HG03159 (cell line): ENCODE measurements at regions not wholly inside any gene's neighbourhood (a gene's known extent, or its start where the extent isn't known, plus 50 kb on each side); places are given as distances from the start of the nearest gene placed in this dataset.

Experiments
- ATAC-seq: cut with Tn5 transposase; IDR thresholded peaks from one replicate; pipeline ENCODE4 v1.9.1; 2021; ENCODE audit warnings: mild to moderate bottlenecking, moderate library complexity; ENCODE audit not compliant: unreplicated experiment

DNA sequence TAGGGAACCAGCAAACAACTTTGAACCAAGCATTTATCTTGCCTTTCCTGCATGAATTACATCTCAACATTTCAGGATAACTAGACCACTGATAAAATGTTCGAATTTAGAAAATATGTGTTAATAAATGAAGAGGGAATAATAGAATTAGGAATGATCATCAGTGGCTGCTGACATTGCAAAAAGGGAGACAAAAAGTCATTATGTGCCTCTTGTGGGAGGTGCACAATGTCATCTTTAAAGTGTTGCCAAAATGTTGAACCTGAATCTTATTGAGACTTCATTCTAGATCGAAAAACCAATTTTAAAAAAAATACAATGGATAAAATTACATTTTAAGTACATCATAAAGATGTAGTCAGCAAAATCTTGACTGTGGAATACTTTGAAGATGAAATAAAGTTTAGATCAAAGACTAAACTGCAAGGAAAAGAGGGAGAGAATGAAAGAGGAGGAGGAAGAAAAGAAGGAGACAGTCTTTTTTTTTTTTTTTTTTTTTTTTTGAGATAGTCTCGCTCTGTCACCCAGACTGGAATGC, 299.3 kb downstream of the FBXW7 start:
- no peak for ATAC-seq

DNA sequence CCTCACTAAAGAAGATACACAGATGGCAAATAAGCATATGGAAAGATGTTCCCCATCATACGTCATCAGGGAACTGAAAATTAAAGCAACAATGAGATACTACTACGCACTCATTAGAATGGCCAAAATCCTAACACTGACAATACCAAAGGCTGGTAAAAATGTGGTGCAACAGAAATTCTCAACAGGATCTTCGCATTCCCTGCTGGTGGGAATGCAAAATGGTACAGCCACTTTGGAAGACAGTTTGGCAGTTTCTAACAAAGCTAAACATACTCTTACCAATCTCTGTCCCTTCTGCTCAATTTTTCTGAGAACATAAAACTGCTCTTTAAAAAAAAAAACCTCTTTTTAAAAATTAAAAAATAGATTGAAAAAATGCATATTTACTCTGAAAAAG, 300.2 kb downstream of the FBXW7 start:
- no peak for ATAC-seq

DNA sequence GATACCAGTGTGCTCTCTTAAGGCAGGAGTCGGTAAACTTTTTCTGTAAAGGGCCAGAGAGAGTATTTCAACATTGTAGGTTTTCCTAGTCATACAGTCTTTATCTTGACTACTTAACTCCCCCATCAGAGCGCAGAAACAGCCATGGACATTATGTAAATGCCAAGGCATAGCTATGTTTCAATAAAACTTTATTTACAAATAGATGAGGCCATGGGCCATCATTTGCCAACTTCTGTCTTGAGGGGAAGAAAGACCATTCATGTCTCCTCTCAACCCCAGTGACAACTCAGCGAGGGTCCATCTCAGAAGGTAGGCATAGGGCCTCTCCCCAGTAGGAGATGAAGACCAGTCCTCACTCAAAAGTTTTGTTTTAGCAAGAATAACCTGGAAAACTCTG, 301.3 kb downstream of the FBXW7 start:
- ATAC-seq, result no peak

DNA sequence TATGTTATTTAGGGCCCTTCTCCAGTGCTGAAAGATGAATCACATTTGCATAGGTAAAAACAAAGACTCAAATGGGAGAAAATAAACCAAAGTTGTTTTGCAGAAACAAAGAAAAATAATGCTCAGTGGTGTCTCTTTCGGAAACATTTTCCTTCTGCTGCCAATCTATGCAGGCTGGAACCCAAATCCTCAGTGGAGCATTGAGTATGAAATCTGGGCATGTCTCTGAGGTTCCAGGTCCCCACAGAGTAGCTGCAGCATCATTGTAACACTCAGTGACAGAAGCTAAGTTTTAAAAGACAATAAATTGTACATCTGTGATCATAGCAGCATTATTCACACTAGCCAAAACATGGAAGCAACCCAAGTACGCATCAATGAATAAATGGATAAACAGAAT, 303.6 kb downstream of the FBXW7 start:
- ATAC-seq, result no peak

DNA sequence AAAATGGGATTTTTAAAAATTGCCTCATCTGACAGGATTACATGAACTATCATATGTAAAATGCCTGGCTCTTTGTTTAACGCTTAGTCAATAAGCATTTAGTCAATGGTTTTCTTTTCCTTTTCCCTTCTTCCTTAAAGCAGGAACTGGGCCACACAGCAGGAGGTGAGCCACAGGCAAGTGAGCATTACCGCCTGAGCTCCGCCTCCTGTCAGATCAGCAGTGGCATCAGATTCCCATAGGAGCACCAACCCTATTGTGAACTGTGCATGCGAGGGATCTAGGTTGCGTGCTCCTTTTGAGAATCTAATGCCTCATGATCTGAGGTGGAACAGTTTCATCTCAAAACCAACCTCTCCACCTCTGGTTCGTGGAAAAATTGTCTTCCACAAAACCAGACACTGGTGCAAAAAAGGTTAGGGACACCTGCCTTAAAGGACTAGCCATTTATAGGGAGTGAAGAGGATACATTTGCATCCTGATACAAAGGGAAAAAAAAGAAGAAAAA, 306.1 kb downstream of the FBXW7 start:
- no peak for ATAC-seq

DNA sequence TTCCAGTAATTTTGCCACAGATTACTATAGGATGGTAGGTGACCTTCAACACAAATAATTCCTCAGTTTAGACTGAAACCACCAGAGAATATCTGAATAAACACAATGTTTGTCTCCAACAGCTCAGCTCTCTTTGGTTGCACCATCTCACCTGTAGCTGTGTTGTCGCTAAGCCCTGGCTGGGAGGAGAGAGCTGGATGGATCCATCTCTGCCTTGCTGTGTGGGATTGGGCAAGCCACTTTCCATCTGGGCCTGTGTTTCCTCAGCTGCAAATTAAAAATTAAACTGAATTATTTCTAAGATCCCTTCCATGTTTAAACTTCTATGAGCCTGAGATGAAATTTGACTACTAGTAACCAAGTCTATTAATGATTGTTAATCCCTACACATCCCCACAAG, 310.2 kb downstream of the FBXW7 start:
- no peak for ATAC-seq

DNA sequence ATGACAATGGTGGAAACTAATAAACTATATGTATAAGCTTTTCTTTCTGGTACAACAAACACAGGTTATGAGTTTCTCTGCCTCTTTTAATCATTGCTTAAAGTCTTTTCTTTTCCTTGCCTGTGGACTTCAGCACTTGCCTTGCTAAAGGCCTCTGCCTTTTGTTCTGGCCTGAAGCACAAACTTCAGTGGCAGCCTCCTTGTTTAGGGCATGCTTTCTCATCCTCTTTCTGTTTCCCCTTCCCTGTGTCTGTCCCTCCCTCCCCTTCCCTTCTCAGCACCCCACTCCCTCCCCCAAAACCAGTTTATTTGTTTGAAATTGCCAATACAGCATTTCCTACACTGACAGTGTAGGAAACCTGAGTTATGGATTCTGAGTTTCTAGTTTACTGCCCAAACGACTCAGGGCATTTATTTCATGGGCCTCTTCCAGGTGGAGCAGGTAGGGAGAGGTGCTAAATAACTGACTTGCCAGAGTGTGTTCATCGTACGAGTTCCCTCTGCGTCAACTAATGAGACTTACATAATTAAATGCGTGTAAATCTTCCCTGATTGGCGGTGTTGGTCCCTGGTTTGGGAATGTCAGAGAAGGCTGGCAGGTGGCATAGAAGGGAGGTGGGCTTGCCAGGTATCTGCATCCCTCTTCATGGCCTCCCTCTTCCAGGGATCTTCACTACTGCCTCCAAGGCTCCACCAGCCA, 311.0 kb downstream of the FBXW7 start:
- no peak for ATAC-seq

DNA sequence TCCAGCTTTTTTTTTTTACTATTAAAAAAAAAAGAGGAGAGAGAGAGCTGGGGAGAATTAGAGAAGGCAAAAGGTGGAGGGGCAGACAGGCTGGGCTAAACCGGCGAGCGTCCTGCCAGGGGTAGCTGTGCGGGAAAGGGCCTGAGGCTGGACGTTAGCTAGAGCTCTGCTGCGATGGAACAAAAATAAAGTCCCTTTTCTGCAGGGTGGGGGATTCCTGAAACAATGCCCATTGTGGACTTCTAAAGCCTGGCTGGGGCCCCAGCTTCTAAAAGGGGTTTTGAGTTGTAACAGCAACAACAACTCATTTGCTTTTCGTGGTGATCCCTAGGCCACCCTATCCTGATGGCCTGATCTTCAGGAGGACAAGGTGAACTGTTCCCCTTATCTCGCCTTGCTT, 311.7 kb downstream of the FBXW7 start:
- no peak for ATAC-seq

DNA sequence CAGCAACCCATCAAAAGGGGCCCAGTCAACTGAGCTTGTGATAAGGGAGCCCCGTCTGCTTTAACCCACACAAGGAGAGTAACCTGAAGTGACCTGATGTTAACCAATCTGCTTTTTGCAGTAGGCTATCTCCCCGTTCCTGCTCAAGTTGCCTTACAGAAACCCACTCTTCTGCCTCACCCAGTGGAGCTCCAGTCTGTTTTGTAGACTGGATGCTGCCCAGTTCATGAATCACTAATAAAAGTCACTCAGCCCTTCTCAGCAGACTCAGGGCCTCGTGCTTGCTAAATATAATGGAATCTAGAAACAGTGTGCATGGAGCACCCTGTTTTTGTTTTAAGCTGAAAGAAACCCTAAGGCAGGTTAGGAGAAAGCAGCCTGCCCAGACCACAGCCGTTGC, 312.3 kb downstream of the FBXW7 start:
- no peak for ATAC-seq

DNA sequence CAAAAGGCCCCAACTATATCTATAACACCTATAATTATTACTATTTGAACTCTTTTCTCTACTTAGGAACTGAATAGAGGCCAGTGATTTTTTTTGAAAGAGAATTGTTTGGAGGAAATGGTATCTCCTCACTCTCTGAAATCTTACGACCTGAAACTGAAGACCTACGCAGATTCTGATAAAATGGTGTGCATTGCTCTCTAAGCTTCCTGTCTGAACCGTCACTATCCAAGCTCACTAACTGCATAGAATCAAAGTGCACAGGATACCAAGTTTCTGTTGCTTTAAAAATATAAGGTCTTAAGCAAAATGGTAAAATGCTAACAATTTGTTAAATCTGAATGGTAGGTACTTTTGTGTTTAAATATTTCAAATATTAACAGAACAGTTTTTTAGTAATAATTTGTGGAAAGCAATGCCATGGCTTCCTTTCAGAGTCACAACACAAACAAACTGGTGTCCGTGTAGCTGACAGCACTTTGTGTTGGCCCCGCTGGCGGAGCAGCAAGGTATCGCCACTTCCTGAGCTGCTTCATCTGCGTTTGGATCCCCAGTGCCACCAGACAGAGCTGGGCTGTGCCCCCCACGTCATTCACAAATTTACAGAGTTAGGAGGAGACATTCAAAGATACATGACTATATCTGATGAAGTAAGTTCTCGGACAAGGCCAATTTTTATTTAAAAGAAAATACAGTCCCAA, 313.9 kb downstream of the FBXW7 start:
- ATAC-seq, result no peak

DNA sequence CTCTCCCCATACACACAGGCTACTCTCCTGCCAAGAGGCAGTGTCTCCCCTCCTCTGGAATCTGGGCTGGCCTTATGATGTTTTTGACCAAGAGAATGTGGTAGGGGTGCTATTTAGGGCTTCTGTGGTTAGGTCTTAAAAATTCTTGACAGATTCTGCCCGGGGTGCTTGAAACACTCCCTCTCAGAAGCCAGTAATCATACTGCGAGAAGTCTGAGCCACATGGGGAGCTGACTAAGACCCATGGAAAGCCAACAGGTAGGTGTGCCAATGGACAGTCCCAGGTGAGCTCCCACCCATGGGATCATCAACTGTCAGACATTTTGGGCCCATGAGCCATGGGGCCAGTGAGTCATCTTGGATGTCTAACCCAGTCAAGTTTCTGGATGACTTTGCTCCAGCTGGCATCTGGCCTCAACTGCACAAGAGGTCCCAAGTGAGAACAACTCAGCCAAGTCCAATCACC, 315.7 kb downstream of the FBXW7 start:
- no peak for ATAC-seq

DNA sequence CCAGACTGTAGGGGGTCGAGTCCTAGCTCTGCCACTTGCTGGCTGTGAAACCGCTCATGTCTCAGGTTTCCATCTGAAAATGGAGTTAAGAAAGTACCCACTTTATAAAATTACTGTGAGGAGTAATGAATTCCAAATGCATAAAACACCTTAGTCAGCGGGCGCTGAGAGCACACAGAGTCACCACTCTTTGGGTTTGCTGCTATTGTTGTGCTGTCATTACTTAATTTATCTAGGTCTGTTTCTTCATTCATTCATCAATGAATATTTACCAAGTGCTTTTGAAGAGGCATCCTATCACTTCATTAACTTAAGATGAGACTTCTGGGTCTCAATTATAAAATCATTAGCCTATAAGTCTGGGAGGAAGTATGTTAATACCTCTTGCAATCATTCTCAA, 317.3 kb downstream of the FBXW7 start:
- ATAC-seq, result no peak

DNA sequence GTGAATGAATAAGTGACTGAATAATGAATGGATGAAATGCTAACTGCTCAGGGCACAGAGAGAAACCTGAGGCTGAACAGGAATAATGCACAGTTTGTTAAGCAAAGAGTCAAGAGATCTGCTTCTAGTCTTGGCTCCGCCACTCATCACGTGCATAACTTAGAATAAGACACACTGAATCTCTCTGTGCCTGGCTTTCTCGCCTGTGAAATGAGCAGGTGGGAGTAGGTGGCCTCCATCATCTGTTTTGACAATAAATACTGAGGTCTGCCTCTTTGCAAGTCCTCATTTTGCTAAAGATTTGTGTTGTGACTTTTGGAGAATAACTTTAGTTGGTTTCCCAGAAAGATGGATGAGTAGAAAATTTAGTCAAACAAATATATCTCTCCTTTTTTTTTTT, 318.0 kb downstream of the FBXW7 start:
- no peak for ATAC-seq

DNA sequence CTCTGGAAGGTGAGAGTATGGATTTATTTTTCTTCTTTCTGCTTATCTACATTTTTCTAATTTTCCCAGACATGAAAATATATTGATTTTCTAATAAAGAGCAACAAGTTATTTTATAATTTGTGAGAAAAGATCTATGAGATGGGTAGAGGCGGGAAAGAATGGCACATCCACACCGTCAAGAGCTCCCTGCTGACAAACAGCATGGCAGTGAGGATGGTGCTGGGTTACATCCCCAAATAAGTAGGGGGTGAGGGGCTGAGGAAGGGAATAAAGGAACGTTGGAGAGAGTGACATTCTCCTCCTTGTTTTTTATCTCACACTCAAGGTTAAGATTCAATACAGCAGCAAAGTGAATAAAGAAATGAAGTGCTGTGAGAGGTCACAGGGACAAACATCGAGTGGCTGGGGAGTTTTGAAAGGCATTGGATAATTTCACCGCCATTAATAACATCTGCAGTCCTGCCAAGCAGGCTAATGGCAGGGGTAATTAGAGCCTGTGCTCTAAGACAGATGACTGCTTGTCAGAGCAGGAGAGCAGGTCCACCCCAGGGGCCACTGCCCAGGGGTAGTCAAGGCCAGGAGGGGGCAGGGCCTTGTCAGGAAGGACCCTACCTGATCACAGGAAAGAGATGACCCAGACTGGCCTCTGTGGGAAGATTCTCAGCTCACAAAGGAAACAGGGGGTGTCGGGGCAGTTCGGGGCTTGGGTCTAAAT, 323.8 kb downstream of the FBXW7 start:
- ATAC-seq, result no peak

DNA sequence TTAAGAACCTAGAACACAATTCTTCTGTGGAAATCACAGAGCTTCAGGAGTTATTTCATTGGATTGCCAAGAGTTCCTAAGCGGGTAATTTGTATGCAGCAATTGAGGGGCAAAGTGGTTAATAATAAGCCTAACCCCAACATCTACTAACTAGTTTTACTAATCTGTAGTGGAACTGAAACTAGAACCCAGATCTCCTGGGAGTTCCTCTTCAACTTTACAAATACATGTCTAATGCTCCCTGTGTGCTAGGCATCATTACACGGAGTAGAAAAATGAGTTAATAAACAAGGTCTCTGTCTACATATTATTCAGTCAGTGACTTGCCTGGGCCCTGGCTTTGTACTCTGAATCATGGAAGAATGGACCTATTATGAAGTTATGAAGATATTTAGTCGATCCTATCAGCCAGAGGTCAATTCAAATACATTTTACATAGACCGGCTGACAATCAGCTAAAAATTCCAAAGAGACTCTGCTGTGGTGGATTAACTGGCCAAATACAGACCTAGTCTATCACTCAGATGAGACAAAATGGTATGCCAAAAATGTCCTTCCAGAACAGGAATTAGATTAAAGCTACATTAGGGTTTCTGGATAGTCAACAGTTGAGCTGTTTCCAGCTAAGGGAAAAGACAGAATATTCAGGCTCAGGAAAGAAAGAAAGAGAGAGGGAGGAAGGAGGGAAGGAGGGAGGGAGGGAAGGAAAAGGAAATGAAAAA, 326.0 kb downstream of the FBXW7 start:
- peak; percentile 91 for ATAC-seq

DNA sequence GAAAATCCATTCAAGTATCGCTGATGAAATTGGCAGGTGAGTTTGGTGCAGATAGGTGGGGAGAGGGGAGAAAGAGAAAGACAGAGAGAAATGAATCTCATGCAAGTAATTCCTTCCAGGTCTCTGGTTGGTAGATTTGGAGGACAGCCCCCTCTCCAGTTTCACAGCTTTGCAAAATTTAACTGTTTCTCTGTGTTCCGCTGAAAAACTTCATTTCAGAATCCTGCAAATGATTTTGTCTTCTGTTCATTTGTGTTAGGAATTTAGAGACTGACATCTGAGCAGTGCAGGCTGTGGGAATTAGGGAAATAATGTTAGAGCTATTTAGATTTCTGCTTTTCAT, 328.5 kb downstream of the FBXW7 start:
- ATAC-seq, result no peak

DNA sequence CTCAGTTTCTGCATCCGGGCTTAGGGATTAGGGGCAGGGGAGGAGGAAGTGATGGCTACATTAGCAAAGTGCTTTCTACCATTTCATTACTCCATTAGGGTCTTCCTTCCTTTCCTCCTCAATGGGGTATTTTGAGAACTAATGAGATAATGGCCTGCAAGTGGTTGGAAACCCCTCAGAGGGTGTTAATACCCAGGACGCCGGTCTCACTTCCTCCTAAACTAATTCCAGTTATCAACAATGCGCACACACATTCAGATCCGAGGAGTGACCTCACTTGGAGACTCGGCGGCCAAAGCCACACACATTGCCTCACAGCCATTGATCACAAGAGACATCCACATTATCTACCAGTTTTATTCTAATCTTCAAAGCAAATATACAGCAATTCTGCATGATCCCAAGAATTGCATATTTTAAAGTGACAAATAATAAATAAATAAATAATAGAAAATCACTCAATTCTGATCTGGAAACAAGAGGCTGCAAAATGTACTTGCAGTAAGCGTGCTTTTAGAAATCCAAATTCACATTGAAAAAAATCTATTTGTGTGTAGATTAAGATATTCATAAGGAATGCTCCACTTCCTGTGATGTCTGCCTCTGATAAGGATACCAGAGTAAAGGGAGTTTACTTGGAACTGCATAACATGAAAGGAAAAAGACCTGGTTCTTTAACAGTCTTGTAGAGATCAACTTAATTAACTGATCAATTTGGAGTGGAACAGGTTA, 329.1 kb downstream of the FBXW7 start:
- ATAC-seq, result no peak

DNA sequence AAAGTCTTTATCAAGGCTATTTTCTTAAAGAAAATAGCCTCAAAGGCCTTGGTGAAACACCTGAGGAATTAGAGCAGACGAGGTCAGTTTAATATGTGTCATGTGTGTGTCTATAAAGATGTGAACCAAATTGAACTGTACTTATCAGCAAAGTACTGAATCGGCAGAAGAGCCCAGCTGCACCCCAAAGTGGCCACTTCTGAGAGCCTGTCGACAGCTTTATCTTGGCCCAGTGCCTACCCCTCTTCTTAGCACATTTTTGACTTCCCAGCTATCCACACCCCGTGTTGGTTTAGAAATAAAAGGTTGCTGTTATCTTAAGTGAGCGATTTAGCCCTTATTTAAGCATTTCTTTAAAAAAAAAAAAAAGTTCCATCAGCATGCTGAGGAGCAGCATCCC, 329.7 kb downstream of the FBXW7 start:
- ATAC-seq, result no peak

DNA sequence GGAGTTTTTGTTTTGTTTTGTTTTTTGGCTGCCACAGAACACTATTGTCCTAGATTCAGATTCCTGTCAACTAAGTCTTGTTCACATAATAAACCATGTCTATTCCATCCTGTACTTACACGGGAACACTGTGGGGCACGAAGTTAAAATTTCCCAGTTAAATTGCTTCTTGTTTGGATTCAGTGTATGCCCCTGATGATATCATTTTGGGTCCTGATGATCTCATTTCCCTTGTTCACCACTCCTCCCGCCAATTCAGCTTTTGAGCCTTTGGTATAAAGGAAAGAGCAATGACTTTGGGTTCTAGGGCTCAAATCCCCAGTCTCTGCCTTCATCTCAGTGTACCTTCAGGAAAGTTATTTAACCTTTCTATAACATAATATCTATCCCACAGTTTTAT, 333.5 kb downstream of the FBXW7 start:
- no peak for ATAC-seq
